NCI-H345 treated with DMSO at 0.1 percent for 48 hours (cell line): ENCODE measurements at regions not wholly inside any gene's neighbourhood (a gene's known extent, or its start where the extent isn't known, plus 50 kb on each side); places are given as distances from the start of the nearest gene placed in this dataset.
"Not testable (repeated sequence)": the region's sequence is repeated elsewhere in the genome, so short reads cannot be mapped to it uniquely, and the experiment has no call there.

ENCODE experiments used
- DNase-seq: peaks from one replicate; lab custom pipeline; 2025; ENCODE audit not compliant: unreplicated experiment; lab: John Stamatoyannopoulos, UW

- DNase-seq = no peak
These were observed 303.4 kb upstream of the NCKAP5 start for GRCh38 chr2:133871545-133872209.

GRCh38 chr2:133878326-133878725 lies 310.1 kb upstream of the NCKAP5 start:
- DNase-seq = no peak

GRCh38 chr2:133879703-133880102 lies 311.4 kb upstream of the NCKAP5 start:
- no peak for DNase-seq

- not testable (repeated sequence) for DNase-seq
These were observed 313.9 kb upstream of the NCKAP5 start for GRCh38 chr2:133882159-133882558.

GRCh38 chr2:133884739-133885381 lies 316.6 kb upstream of the NCKAP5 start:
- peak; percentile 2 for DNase-seq

GRCh38 chr2:133885847-133886246 lies 317.6 kb upstream of the NCKAP5 start:
- DNase-seq = no peak

GRCh38 chr2:133886735-133887675 lies 318.7 kb upstream of the NCKAP5 start:
- peak; percentile 41 for DNase-seq

- DNase-seq = no peak
These were observed 319.4 kb upstream of the NCKAP5 start for GRCh38 chr2:133887676-133888040.

- no peak for DNase-seq
These were observed 319.8 kb upstream of the NCKAP5 start for GRCh38 chr2:133888107-133888506.

GRCh38 chr2:133888621-133889219 lies 320.5 kb upstream of the NCKAP5 start:
- DNase-seq = no peak

GRCh38 chr2:133892352-133892913 lies 324.2 kb upstream of the NCKAP5 start:
- DNase-seq = no peak

- no peak for DNase-seq
These were observed 326.2 kb upstream of the NCKAP5 start for GRCh38 chr2:133894429-133894828.

GRCh38 chr2:133897838-133898237 lies 329.6 kb upstream of the NCKAP5 start:
- not testable (repeated sequence) for DNase-seq

GRCh38 chr2:133900909-133901308 lies 332.6 kb upstream of the NCKAP5 start:
- no peak for DNase-seq

- no peak for DNase-seq
These were observed 338.1 kb upstream of the NCKAP5 start for GRCh38 chr2:133906396-133906795.

GRCh38 chr2:133906926-133907325 lies 338.7 kb upstream of the NCKAP5 start:
- no peak for DNase-seq

GRCh38 chr2:133908171-133908570 lies 339.9 kb upstream of the NCKAP5 start:
- DNase-seq = no peak

- DNase-seq = no peak
These were observed 335.7 kb upstream of the MGAT5 start for GRCh38 chr2:133918141-133918540.

GRCh38 chr2:133919285-133919684 lies 334.6 kb upstream of the MGAT5 start:
- DNase-seq = no peak

GRCh38 chr2:133927894-133928293 lies 326.0 kb upstream of the MGAT5 start:
- DNase-seq = no peak

- DNase-seq = no peak
These were observed 317.8 kb upstream of the MGAT5 start for GRCh38 chr2:133936096-133936495.
